ENCODE measurements at regions not wholly inside any gene's neighbourhood (a gene's known extent, or its start where the extent isn't known, plus 50 kb on each side); places are given as distances from the start of the nearest gene placed in this dataset.

DNA sequence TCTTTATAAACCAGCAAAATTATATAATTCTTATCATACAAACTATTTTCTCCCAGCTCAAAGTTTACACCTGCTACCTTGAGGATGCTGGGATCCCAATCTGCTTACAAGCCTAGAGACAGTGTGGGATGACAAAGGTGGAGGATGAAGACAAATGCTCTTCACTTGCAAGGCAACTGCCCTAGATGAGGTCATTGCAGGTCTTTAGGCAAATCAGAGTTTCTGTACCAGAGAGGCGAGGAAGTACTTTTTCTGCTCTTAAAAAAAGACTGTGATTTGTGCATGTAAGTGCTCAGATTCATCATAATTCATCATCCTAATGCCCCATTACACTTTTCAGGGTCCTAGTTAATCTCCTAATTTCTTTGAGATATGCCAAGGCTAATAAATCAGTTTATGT is 376.1 kb downstream of the ZPLD1 start:
- H3K36me3 ChIP-seq (ENCODE audit: insufficient read depth, low read length) = no peaks in the 10 kb centered on the region
- no peaks in the 10 kb centered on the region for H4K20me1 ChIP-seq (ENCODE audit: insufficient read depth, low read length)
- no peak overlapping the region for H3K27ac ChIP-seq (ENCODE audit: low read length)
- H3K4me3 ChIP-seq (ENCODE audit: low read depth in 1 of 2, low read length in 2 of 2) = no peak overlapping the region
- ATAC-seq (ENCODE audit: insufficient read depth, low read depth) (no peak), DNase-seq (no peak)
- no peaks in the 10 kb centered on the region for H3K4me1 ChIP-seq (ENCODE audit: insufficient read depth, low read length)
- no peak overlapping the region for H3K4me2 ChIP-seq (ENCODE audit: insufficient read depth, low read length)
- TF ChIP-seq, protein P1, sequence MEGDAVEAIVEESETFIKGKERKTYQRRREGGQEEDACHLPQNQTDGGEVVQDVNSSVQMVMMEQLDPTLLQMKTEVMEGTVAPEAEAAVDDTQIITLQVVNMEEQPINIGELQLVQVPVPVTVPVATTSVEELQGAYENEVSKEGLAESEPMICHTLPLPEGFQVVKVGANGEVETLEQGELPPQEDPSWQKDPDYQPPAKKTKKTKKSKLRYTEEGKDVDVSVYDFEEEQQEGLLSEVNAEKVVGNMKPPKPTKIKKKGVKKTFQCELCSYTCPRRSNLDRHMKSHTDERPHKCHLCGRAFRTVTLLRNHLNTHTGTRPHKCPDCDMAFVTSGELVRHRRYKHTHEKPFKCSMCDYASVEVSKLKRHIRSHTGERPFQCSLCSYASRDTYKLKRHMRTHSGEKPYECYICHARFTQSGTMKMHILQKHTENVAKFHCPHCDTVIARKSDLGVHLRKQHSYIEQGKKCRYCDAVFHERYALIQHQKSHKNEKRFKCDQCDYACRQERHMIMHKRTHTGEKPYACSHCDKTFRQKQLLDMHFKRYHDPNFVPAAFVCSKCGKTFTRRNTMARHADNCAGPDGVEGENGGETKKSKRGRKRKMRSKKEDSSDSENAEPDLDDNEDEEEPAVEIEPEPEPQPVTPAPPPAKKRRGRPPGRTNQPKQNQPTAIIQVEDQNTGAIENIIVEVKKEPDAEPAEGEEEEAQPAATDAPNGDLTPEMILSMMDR (IDR thresholded peaks at IDR 0.05; ENCODE audit: borderline replicate concordance, extremely low read depth, low read length, poor library complexity, severe bottlenecking) = no peak
- TF ChIP-seq EZH2 (IDR thresholded peaks at IDR 0.05; ENCODE audit: borderline replicate concordance, low read depth, low read length, severe bottlenecking) = no peak
- no peaks in the 10 kb centered on the region for H3K27me3 ChIP-seq (ENCODE audit: insufficient read depth, low read length, poor library complexity)
- no peaks in the 10 kb centered on the region for H3K79me2 ChIP-seq (ENCODE audit: insufficient read depth, low read length)
- no peaks in the 10 kb centered on the region for H3K9me3 ChIP-seq (ENCODE audit: insufficient read depth, low read length, severe bottlenecking)
- no peak overlapping the region for H3K9ac ChIP-seq (ENCODE audit: low read depth, low read length)
- H2AFZ ChIP-seq (ENCODE audit: low read depth, low read length) = no peak overlapping the region

DNA sequence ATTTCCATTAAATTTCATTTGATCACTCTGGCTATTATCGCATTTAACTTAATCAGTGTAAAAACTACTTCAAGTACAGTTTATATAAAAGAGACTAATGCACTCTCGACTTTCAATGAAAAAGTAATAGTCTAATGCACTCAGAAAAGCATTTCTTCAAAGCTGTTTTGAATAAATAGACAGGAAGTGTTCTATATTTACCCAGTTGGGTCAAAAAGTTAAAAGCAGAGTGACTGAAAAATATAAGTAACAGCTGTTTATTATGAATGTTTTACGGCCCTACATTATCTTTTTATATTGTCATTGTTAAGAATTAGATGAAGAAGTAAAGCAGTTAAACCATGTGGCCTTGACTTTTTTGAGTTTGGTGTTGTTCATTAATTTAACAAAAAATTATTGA is 391.8 kb downstream of the ZPLD1 start:
- Histone ChIP-seq H3K4me3 (ENCODE audit: low read depth in 1 of 2, low read length in 2 of 2) (no peak overlapping the region), H3K27ac (ENCODE audit: low read length) (no peak overlapping the region), H3K79me2 (ENCODE audit: insufficient read depth, low read length) (no peaks in the 10 kb centered on the region), H3K4me1 (ENCODE audit: insufficient read depth, low read length) (no peaks in the 10 kb centered on the region), H4K20me1 (ENCODE audit: insufficient read depth, low read length) (no peaks in the 10 kb centered on the region), H3K4me2 (ENCODE audit: insufficient read depth, low read length) (no peak overlapping the region), H2AFZ (ENCODE audit: low read depth, low read length) (no peak overlapping the region), H3K9me3 (ENCODE audit: insufficient read depth, low read length, severe bottlenecking) (no peaks in the 10 kb centered on the region), H3K27me3 (ENCODE audit: insufficient read depth, low read length, poor library complexity) (no peaks in the 10 kb centered on the region), H3K36me3 (ENCODE audit: insufficient read depth, low read length) (no peaks in the 10 kb centered on the region), H3K9ac (ENCODE audit: low read depth, low read length) (no peak overlapping the region)
- no peak for DNase-seq
- ATAC-seq (ENCODE audit: insufficient read depth, low read depth) = no peak
- no peak for TF ChIP-seq EZH2 (IDR thresholded peaks at IDR 0.05; ENCODE audit: borderline replicate concordance, low read depth, low read length, severe bottlenecking)
- TF ChIP-seq, protein P1 (IDR thresholded peaks at IDR 0.05; ENCODE audit: borderline replicate concordance, extremely low read depth, low read length, poor library complexity, severe bottlenecking) = no peak

DNA sequence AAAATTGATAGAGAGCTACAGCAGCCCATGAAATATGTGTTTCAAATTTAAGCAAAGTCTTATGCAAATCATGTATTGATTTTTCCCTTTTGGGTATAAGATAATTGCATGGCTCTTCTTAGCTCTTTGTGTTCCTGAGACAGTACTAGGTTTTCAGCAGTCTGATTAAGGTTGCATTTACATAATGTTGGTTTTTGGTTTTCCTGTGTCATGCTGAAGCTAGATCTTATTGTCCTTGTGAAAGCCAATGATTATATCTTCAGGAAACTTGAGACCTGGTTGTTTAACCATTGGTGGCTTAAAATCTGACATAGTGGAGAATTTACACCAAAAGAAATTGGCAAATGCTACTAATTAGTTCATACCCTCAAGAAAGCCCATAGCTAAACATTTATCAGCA is 392.6 kb downstream of the ZPLD1 start:
- no peaks in the 10 kb centered on the region for H3K27me3 ChIP-seq (ENCODE audit: insufficient read depth, low read length, poor library complexity)
- no peak for DNase-seq
- H3K4me1 ChIP-seq (ENCODE audit: insufficient read depth, low read length) = no peaks in the 10 kb centered on the region
- no peaks in the 10 kb centered on the region for H3K79me2 ChIP-seq (ENCODE audit: insufficient read depth, low read length)
- H3K36me3 ChIP-seq (ENCODE audit: insufficient read depth, low read length) = no peaks in the 10 kb centered on the region
- no peak overlapping the region for H2AFZ ChIP-seq (ENCODE audit: low read depth, low read length)
- ATAC-seq (ENCODE audit: insufficient read depth, low read depth) = no peak
- no peaks in the 10 kb centered on the region for H3K9me3 ChIP-seq (ENCODE audit: insufficient read depth, low read length, severe bottlenecking)
- no peak overlapping the region for H3K4me3 ChIP-seq (ENCODE audit: low read depth in 1 of 2, low read length in 2 of 2)
- H3K9ac ChIP-seq (ENCODE audit: low read depth, low read length) = no peak overlapping the region
- H3K27ac ChIP-seq (ENCODE audit: low read length) = no peak overlapping the region
- TF ChIP-seq, protein P1 (IDR thresholded peaks at IDR 0.05; ENCODE audit: borderline replicate concordance, extremely low read depth, low read length, poor library complexity, severe bottlenecking) = no peak
- no peak for TF ChIP-seq EZH2 (IDR thresholded peaks at IDR 0.05; ENCODE audit: borderline replicate concordance, low read depth, low read length, severe bottlenecking)
- H4K20me1 ChIP-seq (ENCODE audit: insufficient read depth, low read length) = no peaks in the 10 kb centered on the region
- no peak overlapping the region for H3K4me2 ChIP-seq (ENCODE audit: insufficient read depth, low read length)

DNA sequence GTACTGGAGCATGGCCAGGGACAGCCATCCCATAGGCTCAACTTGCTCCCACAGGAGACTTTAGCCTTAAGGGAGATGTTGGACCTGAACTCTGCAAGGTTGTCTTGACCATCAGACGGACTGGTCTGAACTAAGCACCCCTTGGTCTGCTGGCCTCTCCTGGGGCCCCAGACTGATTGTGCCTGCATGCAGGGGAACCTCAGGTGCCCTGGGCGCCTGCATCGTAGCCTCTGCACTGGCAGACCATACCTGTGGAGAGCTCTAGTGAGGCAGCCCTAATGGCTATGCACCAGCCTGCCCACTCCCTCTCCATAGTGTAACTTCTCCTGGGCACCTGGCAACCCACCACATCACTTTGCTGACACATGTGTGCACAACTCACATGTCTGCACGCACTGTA is 395.6 kb downstream of the ZPLD1 start:
- H3K36me3 ChIP-seq (ENCODE audit: insufficient read depth, low read length) = no peaks in the 10 kb centered on the region
- no peaks in the 10 kb centered on the region for H4K20me1 ChIP-seq (ENCODE audit: insufficient read depth, low read length)
- no peaks in the 10 kb centered on the region for H3K79me2 ChIP-seq (ENCODE audit: insufficient read depth, low read length)
- H3K4me3 ChIP-seq (ENCODE audit: low read depth in 1 of 2, low read length in 2 of 2) = no peak overlapping the region
- no peaks in the 10 kb centered on the region for H3K4me1 ChIP-seq (ENCODE audit: insufficient read depth, low read length)
- H3K27ac ChIP-seq (ENCODE audit: low read length) = no peak overlapping the region
- no peak overlapping the region for H3K9ac ChIP-seq (ENCODE audit: low read depth, low read length)
- H2AFZ ChIP-seq (ENCODE audit: low read depth, low read length) = no peak overlapping the region
- TF ChIP-seq, protein P1 (IDR thresholded peaks at IDR 0.05; ENCODE audit: borderline replicate concordance, extremely low read depth, low read length, poor library complexity, severe bottlenecking) = no peak
- no peak for TF ChIP-seq EZH2 (IDR thresholded peaks at IDR 0.05; ENCODE audit: borderline replicate concordance, low read depth, low read length, severe bottlenecking)
- ATAC-seq (ENCODE audit: insufficient read depth, low read depth) = no peak
- DNase-seq = no peak
- H3K27me3 ChIP-seq (ENCODE audit: insufficient read depth, low read length, poor library complexity) = no peaks in the 10 kb centered on the region
- no peaks in the 10 kb centered on the region for H3K9me3 ChIP-seq (ENCODE audit: insufficient read depth, low read length, severe bottlenecking)
- no peak overlapping the region for H3K4me2 ChIP-seq (ENCODE audit: insufficient read depth, low read length)
